Keratinocyte (primary cell): ENCODE measurements at regions not wholly inside any gene's neighbourhood (a gene's known extent, or its start where the extent isn't known, plus 50 kb on each side); places are given as distances from the start of the nearest gene placed in this dataset.

Experiments
- DNase-seq: peaks from one replicate; pipeline ENCODE4 v3.0.0-alpha.2; 2011; ENCODE audit warnings: low read depth, missing footprints, low spot score
- FAIRE-seq: peaks from 2 replicates; lab custom pipeline; 2011; peaks lifted over from hg19 to GRCh38; lab: Jason Lieb, UNC
- H2AFZ ChIP-seq: 2 replicates; pipeline ENCODE4 v1.6.0; 2012; ENCODE audit warnings: low read length, control low read depth, inconsistent platforms; ENCODE audit not compliant: control insufficient read depth
- H3K27ac ChIP-seq: 2 replicates; pipeline ENCODE4 v1.5.1; 2011; ENCODE audit warnings: low read length; ENCODE audit not compliant: control insufficient read depth, insufficient read depth
- H3K27me3 ChIP-seq: 3 replicates; pipeline ENCODE4 v1.6.0; 2011; ENCODE audit warnings: low read length; ENCODE audit not compliant: control insufficient read depth, insufficient read depth; ENCODE audit errors: extremely low read depth
- H3K36me3 ChIP-seq, 2 experiments: 2 replicates in 1 of 2; 3 replicates in 1 of 2; pipeline ENCODE4 v1.5.1; 2011; ENCODE audit warnings: low read length in 2 of 2, mild to moderate bottlenecking in 1 of 2; ENCODE audit not compliant: control insufficient read depth in 2 of 2, insufficient read depth in 2 of 2; ENCODE audit errors: extremely low read depth in 1 of 2
- H3K4me1 ChIP-seq: 3 replicates; pipeline ENCODE4 v1.5.1; 2011; ENCODE audit warnings: low read length; ENCODE audit not compliant: control insufficient read depth, insufficient read depth; ENCODE audit errors: extremely low read depth
- H3K4me2 ChIP-seq: 3 replicates; pipeline ENCODE4 v1.6.0; 2011; ENCODE audit warnings: low read depth, low read length; ENCODE audit not compliant: control insufficient read depth, insufficient read depth; ENCODE audit errors: extremely low read depth
- H3K4me3 ChIP-seq, 3 experiments: fragments of 200-600 bp in 1 of 3; sonication (generic) in 1 of 3; 2 replicates in 2 of 3; 3 replicates in 1 of 3; pipeline ENCODE4 v1.5.1; 2011 to 2016; ENCODE audit warnings: low read length in 3 of 3, mild to moderate bottlenecking in 3 of 3, control low read depth in 2 of 3, inconsistent platforms in 1 of 3, low read depth in 1 of 3, mixed read lengths in 1 of 3, mixed run types in 1 of 3, moderate library complexity in 1 of 3; ENCODE audit not compliant: control insufficient read depth in 2 of 3, insufficient read depth in 2 of 3; ENCODE audit errors: extremely low read depth in 1 of 3
- H3K79me2 ChIP-seq: 2 replicates; pipeline ENCODE4 v1.6.0; 2012; ENCODE audit warnings: low read length; ENCODE audit not compliant: control insufficient read depth, insufficient read depth
- H3K9ac ChIP-seq: 3 replicates; pipeline ENCODE4 v1.6.0; 2011; ENCODE audit warnings: low read length; ENCODE audit not compliant: control insufficient read depth, insufficient read depth; ENCODE audit errors: extremely low read depth
- H3K9me1 ChIP-seq: 3 replicates; pipeline ENCODE4 v1.6.0; 2011; ENCODE audit warnings: low read length; ENCODE audit not compliant: control insufficient read depth, insufficient read depth; ENCODE audit errors: extremely low read depth
- H3K9me3 ChIP-seq: 2 replicates; pipeline ENCODE4 v1.5.1; 2012; ENCODE audit warnings: low read depth, low read length; ENCODE audit not compliant: control insufficient read depth
- H4K20me1 ChIP-seq: 3 replicates; pipeline ENCODE4 v1.6.0; 2011; ENCODE audit warnings: low read length; ENCODE audit not compliant: control insufficient read depth, insufficient read depth; ENCODE audit errors: extremely low read depth
- EZH2 ChIP-seq: IDR thresholded peaks from one replicate; pipeline ENCODE4 v1.6.1; 2012; ENCODE audit warnings: inconsistent platforms, mild to moderate bottlenecking, low read length, moderate library complexity
- dilution Hi-C: fragments of 300-500 bp; cut with MboI; formaldehyde crosslinking; loops from one replicate; pipeline ENCODE4 v1.7.0; 2020; ENCODE audit warnings: low sequenced_read_pairs; ENCODE audit not compliant: extremely low pct_ligation_motif_present
- TF ChIP-seq, protein P1 (sequence below), 3 experiments: IDR thresholded peaks in 1 of 3; conservative IDR thresholded peaks in 1 of 3; optimal IDR thresholded peaks in 1 of 3; 2 replicates in 2 of 3; 3 replicates in 1 of 3; pipeline versions ENCODE3 to v1.5.1; 2011; ENCODE audit warnings: low read length in 3 of 3, mild to moderate bottlenecking in 3 of 3, moderate library complexity in 2 of 3, control low read depth in 1 of 3, inconsistent platforms in 1 of 3; ENCODE audit not compliant: insufficient read depth in 2 of 3; ENCODE audit errors: extremely low read depth in 1 of 3

GRCh38 chr21:35828161-35828560 is 232.2 kb downstream of the SETD4 start:
- no peak overlapping the region for H3K4me2 ChIP-seq
- DNase-seq (no peak), FAIRE-seq (no peak)
- H3K4me1 ChIP-seq = no peaks in the 10 kb centered on the region
- H4K20me1 ChIP-seq = no peaks in the 10 kb centered on the region
- dilution Hi-C loops = no loop called here
- no peak overlapping the region for H2AFZ ChIP-seq
- no peak overlapping the region for H3K9ac ChIP-seq
- H3K9me3 ChIP-seq = no peaks in the 10 kb centered on the region
- H3K27ac ChIP-seq = no peak overlapping the region
- no peaks in the 10 kb centered on the region for H3K36me3 ChIP-seq
- H3K4me3 ChIP-seq = no peak overlapping the region
- H3K9me1 ChIP-seq = no peaks in the 10 kb centered on the region
- no peaks in the 10 kb centered on the region for H3K27me3 ChIP-seq
- H3K79me2 ChIP-seq = no peaks in the 10 kb centered on the region
- TF ChIP-seq EZH2 = no peak
- TF ChIP-seq, protein P1, sequence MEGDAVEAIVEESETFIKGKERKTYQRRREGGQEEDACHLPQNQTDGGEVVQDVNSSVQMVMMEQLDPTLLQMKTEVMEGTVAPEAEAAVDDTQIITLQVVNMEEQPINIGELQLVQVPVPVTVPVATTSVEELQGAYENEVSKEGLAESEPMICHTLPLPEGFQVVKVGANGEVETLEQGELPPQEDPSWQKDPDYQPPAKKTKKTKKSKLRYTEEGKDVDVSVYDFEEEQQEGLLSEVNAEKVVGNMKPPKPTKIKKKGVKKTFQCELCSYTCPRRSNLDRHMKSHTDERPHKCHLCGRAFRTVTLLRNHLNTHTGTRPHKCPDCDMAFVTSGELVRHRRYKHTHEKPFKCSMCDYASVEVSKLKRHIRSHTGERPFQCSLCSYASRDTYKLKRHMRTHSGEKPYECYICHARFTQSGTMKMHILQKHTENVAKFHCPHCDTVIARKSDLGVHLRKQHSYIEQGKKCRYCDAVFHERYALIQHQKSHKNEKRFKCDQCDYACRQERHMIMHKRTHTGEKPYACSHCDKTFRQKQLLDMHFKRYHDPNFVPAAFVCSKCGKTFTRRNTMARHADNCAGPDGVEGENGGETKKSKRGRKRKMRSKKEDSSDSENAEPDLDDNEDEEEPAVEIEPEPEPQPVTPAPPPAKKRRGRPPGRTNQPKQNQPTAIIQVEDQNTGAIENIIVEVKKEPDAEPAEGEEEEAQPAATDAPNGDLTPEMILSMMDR (optimal IDR thresholded peaks at IDR 0.05 in 1 of 3, IDR thresholded peaks at IDR 0.05 in 1 of 3, conservative IDR thresholded peaks at IDR 0.05 in 1 of 3; ENCODE audit: extremely low read depth in 1 of 3, insufficient read depth in 2 of 3, low read length in 3 of 3) = no peak

- no peak overlapping the region for H3K4me3 ChIP-seq
- no peaks in the 10 kb centered on the region for H3K79me2 ChIP-seq
- H4K20me1 ChIP-seq = no peaks in the 10 kb centered on the region
- no peaks in the 10 kb centered on the region for H3K27me3 ChIP-seq
- H3K4me1 ChIP-seq = no peaks in the 10 kb centered on the region
- no peaks in the 10 kb centered on the region for H3K9me3 ChIP-seq
- no peak for FAIRE-seq
- H3K36me3 ChIP-seq = no peaks in the 10 kb centered on the region
- no peak overlapping the region for H2AFZ ChIP-seq
- H3K4me2 ChIP-seq = no peak overlapping the region
- no peak overlapping the region for H3K27ac ChIP-seq
- DNase-seq = no peak
- H3K9ac ChIP-seq = no peak overlapping the region
- no peaks in the 10 kb centered on the region for H3K9me1 ChIP-seq
- no peak for TF ChIP-seq EZH2
- TF ChIP-seq, protein P1 (optimal IDR thresholded peaks at IDR 0.05 in 1 of 3, IDR thresholded peaks at IDR 0.05 in 1 of 3, conservative IDR thresholded peaks at IDR 0.05 in 1 of 3; ENCODE audit: extremely low read depth in 1 of 3, insufficient read depth in 2 of 3, low read length in 3 of 3) = no peak
- dilution Hi-C loops = no loop called here
Measured at GRCh38 chr21:35827004-35827403, 233.3 kb downstream of the SETD4 start.
